ENCODE measurements at regions not wholly inside any gene's neighbourhood (a gene's known extent, or its start where the extent isn't known, plus 50 kb on each side); places are given as distances from the start of the nearest gene placed in this dataset.
"Not testable (repeated sequence)": the region's sequence is repeated elsewhere in the genome, so short reads cannot be mapped to it uniquely, and the experiment has no call there.

GRCh38 chr5:44089424-44090144 lies 299.6 kb downstream of the FGF10 start:
- no peak overlapping the region for H3K4me3 ChIP-seq
- no peak for DNase-seq

DNA sequence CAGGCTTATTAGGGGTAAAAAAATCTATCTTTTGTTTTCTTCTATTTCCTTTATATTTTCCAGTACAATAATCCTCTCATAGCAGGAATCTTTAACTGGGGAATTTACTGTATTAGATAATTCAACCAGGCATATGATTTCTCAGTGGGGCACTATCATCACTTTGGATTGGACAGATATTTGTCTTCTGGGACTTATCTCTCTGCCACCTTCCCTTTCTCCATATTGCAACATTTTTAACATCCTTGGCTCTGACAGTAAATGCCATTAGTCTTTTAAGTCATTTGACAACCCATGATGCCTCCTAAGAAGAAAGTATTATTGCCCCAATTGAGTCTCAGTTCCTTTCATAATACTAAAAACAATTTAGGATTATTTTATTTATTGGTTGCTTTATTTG lies 304.1 kb downstream of the FGF10 start:
- Histone ChIP-seq H3K9me3 (peaks cover 0 to 5% of the 10 kb centered on the region in 2 donors), H3K27ac (no peak overlapping the region), H3K27me3 (no peaks in the 10 kb centered on the region), H3K36me3 (no peaks in the 10 kb centered on the region), H3K4me1 (no peaks in the 10 kb centered on the region), H3K4me3 (no peak overlapping the region)
- intact Hi-C loops (cut with DNase I; ENCODE audit: low total_unique reads) (no loop called here), in situ Hi-C loops (cut with MboI; ENCODE audit: low pct_ligation_motif_present in 1 of 4, low pct_unique_long_range_greater_than_20kb in 1 of 4, low sequenced_read_pairs in 3 of 4) (no loop called here)
- DNase-seq, result no peak
- no peak for TF ChIP-seq EP300 (IDR thresholded peaks at IDR 0.05; ENCODE audit: low read depth)
- TF ChIP-seq CTCF (IDR thresholded peaks at IDR 0.05), result no peak
- no peak for TF ChIP-seq POLR2A (IDR thresholded peaks at IDR 0.05)
- TF ChIP-seq POLR2AphosphoS5 (IDR thresholded peaks at IDR 0.05), result no peak

More at GRCh38 chr5:44089424-44090144, 299.6 kb downstream of the FGF10 start:
- Histone ChIP-seq H3K36me3 (no peaks in the 10 kb centered on the region), H3K27me3 (no peaks in the 10 kb centered on the region), H3K4me1 (no peaks in the 10 kb centered on the region), H3K9me3 (peaks cover 0 to 4% of the 10 kb centered on the region in 2 donors), H3K27ac (peak overlapping the region in 1 of 4 donors; percentile 28)
- TF ChIP-seq POLR2A (IDR thresholded peaks at IDR 0.05) (no peak), EP300 (IDR thresholded peaks at IDR 0.05; ENCODE audit: low read depth) (no peak), POLR2AphosphoS5 (IDR thresholded peaks at IDR 0.05) (no peak), CTCF (IDR thresholded peaks at IDR 0.05) (no peak)
- in situ Hi-C loops (cut with MboI; ENCODE audit: low pct_ligation_motif_present in 1 of 4, low pct_unique_long_range_greater_than_20kb in 1 of 4, low sequenced_read_pairs in 3 of 4) (no loop called here), intact Hi-C loops (cut with DNase I; ENCODE audit: low total_unique reads) (no loop called here)
- 54 to 78% methylated on average over 1 of the region's 1 CpG for WGBS, 2 donors (ENCODE audit: low coverage in 1 of 2)

DNA sequence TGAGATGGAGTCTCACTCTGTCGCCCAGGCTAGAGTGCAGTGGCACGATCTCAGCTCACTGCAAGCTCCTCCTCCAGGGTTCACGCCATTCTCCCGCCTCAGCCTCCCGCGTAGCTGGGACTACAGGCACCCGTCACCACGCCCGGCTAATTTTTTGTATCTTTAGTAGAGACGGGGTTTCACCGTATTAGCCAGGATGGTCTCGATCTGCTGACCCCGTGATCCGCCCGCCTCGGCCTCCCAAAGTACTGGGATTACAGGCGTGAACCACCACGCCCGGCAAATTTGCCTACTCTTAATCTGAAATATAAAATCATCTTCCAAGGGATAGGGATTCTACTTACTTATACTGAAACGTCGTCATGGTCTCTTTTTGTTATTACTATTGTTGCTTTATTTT lies 314.7 kb downstream of the FGF10 start:
- H3K36me3 ChIP-seq; H3K27ac ChIP-seq; H3K4me1 ChIP-seq; H3K4me3 ChIP-seq; in situ Hi-C loops (cut with MboI; ENCODE audit: low pct_ligation_motif_present in 1 of 4, low pct_unique_long_range_greater_than_20kb in 1 of 4, low sequenced_read_pairs in 3 of 4); DNase-seq; H3K27me3 ChIP-seq; H3K9me3 ChIP-seq: not testable (repeated sequence)
- 84 to 95% methylated on average over 7 to 21 of the region's 21 CpGs for WGBS, 2 donors (ENCODE audit: low coverage in 1 of 2)
- intact Hi-C loops (cut with DNase I; ENCODE audit: low total_unique reads), result loop anchor here (2.0 kb wide), 1 partner anchor 20 kb away; no protein-coding TSS in a partner anchor

GRCh38 chr5:44051591-44051990 lies 337.6 kb downstream of the FGF10 start:
- no peaks in the 10 kb centered on the region for H3K9me3 ChIP-seq
- TF ChIP-seq EP300 (IDR thresholded peaks at IDR 0.05; ENCODE audit: low read depth), result no peak
- no peak for TF ChIP-seq POLR2A (IDR thresholded peaks at IDR 0.05)
- no peak for TF ChIP-seq POLR2AphosphoS5 (IDR thresholded peaks at IDR 0.05)
- TF ChIP-seq CTCF (IDR thresholded peaks at IDR 0.05), result no peak
- intact Hi-C loops (cut with DNase I; ENCODE audit: low total_unique reads) (no loop called here), in situ Hi-C loops (cut with MboI; ENCODE audit: low pct_ligation_motif_present in 1 of 4, low pct_unique_long_range_greater_than_20kb in 1 of 4, low sequenced_read_pairs in 3 of 4) (no loop called here)
- DNase-seq, result no peak
- H3K4me1 ChIP-seq, result no peaks in the 10 kb centered on the region
- no peak overlapping the region for H3K27ac ChIP-seq
- 74 to 87% methylated on average over 2 of the region's 2 CpGs for WGBS, 2 donors (ENCODE audit: low coverage in 1 of 2)
- H3K27me3 ChIP-seq, result no peaks in the 10 kb centered on the region
- no peak overlapping the region for H3K4me3 ChIP-seq
- no peaks in the 10 kb centered on the region for H3K36me3 ChIP-seq
